Activated CD4-positive, CD25-positive, alpha-beta regulatory T cell treated with anti-CD3 and anti-CD28 coated beads, Interleukin-2, amount 50 U/mL, for 24 hours (primary cell): ENCODE measurements at regions not wholly inside any gene's neighbourhood (a gene's known extent, or its start where the extent isn't known, plus 50 kb on each side); places are given as distances from the start of the nearest gene placed in this dataset.

Experiments used
- ATAC-seq, 2 donors: fragments of 150-1000 bp; cut with Tn5 transposase; one replicate each; pipeline ENCODE4 v1.10.0; 2021; ENCODE audit warnings: mild to moderate bottlenecking in 1 of 2, moderate library complexity in 1 of 2

DNA sequence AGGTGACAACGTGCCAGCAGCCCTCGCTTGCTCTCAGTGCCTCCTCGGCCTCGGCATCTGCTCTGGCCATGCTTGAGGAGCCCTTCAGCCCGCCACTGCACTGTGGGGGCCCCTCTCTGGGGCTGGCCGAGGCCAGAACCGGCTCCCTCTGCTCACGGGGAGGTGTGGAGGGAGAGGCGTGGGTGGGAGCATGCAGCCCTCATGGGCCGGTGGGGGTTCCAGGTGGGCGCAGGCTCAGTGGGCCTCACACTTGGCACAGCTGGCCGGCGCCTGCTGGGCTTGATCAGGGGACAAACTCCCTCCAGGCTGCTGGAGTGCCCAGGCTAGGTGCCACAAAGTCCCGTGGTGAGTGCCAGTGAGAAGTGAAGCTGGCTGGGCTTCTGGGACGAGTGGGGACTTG, 566.6 kb upstream of the ID4 start:
- ATAC-seq: no peak

DNA sequence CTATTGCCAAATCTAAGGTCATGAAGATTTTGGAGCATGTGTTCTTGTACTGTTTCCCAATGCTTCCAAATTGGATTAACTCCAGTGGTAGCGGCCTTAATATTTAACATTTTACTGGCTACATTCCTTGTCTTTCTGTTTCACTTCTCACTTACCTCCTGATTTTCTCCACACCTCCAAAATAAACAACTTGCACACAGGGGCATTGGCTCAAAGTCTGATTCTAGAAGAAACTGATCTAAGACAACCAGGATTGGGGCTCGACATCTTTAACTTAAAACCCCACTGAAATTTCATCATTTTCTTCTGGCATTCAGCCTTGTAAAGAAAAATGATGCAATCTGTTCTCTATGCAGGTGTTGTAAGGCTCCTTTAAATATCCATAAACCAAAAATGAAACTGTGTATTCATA, 557.9 kb upstream of the ID4 start:
- ATAC-seq: no peak

DNA sequence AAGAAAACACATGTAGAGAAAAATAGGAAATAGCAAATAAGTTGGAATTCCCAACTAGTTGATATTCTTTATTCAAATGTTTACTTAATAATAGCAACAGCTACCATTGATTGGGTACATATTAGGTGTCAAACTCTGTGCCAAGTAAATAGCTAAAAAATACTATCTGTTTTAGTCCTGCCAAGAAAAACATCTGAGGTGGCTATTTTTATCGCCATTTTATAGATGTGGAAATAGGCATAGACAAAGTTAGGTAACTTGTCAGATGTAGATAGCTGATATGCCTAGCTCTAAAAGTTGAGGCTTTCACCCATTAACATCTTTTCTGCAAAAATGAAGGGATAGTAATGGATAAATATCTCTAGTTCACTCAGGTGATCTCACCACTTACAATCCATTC, 549.2 kb upstream of the ID4 start:
- ATAC-seq: no peak

DNA sequence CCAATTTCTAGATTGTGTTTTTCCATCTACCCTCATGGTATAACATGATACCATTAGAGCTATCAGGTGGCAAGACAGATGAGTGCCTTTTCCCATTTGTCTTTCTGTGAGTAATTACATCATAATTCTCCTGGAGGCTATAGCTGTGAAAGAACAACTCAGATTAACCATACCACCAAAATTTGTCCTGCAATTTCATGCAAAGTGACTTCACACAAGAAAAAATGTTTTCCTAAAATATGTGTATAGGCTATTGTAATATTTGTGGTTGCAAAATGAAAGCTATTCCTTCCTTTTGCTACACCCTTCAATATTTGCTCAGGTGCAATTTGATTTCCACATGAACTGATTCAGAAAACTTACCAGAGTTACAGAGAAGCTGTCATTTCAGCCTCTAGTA, 547.7 kb upstream of the ID4 start:
- ATAC-seq: no peak

DNA sequence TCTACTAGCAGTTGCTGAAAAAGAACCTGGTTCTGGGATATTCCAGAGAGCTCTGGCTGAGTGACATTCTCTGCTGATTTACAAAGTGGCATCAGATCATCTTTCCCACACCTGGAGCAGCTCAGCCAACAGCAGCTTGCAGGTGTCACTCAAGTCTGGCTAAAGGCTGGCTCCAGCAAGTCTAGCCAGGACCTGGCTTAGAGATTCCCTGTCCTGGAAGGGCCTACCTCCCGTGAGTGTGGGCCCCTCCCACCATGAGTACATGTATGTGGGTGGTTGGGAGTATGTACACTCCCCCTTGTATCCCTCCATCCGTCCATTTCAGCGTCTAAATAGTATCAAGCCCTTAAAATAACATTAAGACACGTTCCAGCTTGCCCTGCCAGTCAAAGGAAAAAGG, 539.3 kb upstream of the ID4 start:
- no peak for ATAC-seq

DNA sequence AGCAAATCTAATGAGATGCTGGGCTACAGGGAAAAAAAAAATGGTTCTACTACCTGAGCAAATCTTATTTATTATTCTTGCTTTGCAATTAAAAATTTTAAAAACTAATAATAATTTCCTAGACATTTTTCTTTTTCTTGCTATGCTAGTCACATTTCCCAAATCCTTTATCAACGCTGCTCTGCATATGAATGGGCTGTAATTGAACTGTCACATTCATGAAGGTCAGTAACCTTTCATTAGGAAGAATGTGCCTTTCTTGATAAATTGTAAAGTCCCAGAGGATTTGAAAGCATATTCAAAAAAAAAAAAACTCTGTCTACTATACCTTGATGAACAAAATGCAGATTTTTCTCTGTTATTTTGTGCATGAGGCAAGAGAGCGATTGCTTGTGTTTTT, 538.7 kb upstream of the ID4 start:
- no peak for ATAC-seq

DNA sequence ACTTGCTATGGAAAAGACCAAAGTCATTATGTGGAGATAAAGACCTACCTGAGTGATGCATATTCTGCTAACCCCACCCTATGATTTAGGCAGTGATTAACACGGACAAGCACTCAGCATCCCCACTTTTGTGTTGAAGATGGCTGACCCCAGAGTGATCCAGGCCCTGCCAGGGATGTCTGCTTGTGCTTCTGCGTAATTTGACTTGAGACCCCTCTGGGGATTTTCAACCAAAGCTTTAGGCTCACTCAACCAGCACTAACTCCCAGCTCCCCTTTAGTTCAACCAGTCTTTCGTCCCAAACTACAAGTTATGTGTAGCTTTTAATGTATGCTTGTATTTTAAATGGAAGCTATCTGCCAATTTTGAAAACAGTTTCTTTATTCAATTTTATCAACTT, 538.0 kb upstream of the ID4 start:
- ATAC-seq: no peak

DNA sequence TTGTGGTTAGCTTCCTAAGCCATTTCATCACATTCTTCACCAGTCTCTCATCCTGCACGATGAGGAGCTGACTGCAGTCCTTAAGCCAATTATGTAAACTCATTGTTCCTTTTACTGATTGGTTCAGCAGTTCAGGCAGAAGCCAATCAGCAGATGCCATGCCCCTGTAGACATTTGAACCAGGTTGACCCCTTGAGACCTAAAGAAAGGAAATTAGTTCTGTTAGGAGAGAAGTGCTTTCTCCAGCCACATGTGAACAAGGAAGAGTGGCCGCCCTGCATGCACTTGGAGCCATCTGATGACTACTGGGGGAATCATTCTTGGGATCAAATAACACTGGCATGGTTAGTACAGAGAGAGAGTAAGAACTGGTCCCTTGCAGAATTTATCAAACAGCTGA, 535.2 kb upstream of the ID4 start:
- no peak for ATAC-seq

DNA sequence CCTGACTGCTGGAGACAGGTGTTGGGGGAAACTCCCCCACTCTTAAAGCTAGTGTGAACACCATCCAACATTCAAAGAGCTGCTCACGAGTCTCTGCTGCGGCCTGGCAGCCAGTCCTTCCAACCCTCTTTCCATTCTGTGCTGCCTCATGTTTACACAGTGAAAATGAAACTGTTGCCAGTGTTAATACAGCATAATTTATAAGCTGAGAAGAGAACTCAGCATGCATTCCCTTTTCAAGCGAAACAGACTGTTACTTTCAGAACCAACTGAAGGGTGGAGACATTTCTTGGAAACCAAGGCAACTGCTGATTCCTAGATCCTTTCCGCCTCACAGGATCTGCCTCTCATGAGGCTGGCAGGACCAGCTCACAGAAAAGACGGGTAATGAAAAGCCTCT, 533.8 kb upstream of the ID4 start:
- ATAC-seq: no peak

DNA sequence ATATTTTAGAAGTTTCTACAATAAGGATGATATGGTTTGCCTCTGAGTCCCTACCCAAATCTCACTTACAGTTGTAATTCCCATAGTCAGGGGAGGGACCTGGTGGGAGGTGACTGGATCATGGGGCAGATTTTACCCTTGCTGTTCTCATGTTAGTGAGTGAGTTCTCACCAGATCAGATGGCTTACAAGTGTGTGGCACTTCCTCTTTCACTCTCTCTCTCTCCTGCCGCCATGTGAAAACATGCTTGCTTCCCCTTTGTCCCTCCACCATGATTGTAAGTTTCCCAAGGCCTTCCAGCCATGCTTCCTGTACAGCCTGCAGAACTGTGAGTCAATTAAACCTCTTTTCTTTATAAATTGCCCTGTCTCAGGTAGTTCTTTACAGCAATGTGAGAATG, 527.5 kb upstream of the ID4 start:
- ATAC-seq: no peak

DNA sequence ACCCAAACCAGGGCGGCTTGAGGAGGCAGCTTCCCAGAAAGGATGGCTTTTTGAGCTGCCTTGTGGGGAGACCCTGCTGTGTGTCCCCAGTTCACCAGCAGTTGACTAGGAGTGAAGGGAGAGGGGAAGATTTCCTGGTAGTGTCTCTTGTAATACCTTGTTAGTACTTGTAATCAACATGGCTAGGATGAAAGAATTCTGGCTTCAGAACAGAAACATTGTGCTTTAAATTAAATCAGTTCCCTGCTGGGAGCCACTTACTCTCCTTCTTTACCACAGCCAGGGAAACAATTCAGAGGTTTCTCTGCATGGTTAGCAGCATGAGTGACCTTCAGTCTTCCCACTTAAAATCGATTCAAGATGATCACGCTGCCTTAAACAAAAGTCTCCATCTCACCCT, 525.4 kb upstream of the ID4 start:
- no peak for ATAC-seq

DNA sequence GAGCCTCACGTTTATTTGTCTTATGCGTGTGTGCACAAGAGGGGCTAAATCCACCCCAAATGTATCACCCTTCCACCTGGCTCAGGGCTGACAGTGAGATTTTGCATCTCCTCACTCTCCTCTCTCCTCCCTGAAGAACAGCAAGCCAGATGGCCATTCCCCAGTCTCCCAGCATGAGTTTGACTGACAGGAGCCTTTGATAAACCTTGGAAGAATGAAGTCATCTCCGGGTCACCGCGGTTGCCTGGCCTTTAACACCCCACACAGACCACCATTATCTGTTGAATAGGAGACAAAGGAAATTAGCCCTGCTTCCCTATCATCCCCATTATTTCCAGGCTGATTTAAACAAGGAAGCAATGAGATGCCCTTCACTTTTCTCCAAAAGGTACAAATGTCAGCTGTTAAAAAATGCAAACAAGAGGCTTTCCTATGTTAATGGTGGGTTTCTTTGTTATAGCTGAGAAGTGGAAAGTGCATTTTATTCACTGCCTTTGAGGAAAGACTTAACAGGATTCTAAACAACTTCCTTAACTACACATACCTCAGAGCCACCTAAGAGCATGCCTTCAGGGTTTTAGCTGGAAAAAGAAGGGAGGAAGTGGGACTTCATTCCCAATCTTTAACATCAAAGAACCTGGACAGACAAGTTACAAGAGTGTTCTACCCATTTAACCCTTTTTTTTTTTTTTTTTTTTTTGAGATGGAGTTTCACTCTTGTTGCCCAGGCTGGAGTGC, 524.8 kb upstream of the ID4 start:
- ATAC-seq: no peak

DNA sequence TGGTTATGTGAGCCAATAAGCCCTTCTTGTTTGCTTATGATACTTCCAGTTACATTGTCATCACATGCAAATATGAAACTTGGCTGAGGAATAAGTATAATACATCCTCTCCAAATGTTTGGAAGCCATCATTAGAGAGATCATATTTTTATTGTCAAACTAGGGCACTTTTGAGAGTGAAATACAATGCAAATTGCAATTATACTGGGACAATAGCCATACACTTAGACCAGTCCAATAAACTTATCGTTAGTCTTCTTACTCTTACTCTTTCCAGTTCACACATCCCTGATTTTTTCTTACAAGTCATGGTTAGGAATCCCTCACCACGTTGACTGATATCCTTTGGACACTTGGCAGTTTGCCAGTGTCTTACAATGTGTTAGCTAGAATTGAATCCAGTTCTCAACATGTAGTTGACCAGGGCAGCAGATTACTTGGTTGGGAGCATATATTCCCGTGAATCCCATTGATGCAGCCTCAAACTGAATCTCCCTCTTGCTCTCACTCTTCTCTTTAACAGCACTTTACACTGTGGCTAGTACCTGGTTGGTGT, 519.7 kb upstream of the ID4 start:
- no peak for ATAC-seq

DNA sequence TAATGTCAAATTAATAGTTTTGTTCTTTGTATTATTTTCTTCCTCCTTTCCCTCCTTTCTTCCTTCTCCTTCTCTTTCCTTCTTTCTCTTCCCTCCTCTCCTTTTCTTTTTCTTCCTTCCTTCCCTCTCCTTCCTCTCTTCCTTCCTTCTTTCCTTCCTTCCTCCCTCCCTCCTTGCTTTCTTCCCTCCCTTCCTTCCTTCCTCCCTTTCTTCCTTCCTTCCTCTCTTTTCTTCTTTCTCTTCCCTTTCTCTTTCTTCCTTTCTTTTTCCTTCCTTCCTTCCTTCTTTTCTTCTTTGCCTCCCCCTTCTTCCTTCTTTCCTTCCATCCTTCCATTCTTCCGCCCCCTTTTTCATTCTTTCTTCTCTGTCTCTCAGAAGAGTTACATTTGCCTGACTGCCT, 518.2 kb upstream of the ID4 start:
- no peak for ATAC-seq

DNA sequence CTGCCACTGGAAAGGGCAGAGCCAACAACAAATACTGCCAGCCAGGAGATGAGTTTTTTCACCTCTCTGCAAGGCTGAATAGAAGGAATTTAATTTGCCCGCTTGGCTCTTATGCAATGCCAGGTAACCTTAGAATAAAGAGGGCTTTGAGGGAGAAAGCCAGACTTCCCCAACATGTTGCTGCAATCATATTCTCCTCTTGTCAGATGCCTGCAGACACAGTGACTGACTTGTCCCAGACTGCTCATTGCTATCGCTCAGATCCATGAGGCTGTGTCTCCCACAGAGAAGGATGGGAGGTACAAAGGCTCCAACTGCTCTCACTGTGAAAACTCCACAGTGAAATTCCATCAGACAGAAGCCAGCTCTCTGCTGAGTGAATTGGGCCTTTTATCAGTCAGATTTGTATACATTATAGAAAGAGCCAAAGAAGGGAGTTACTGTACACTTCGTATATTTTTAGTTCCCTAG, 517.0 kb upstream of the ID4 start:
- ATAC-seq: no peak

DNA sequence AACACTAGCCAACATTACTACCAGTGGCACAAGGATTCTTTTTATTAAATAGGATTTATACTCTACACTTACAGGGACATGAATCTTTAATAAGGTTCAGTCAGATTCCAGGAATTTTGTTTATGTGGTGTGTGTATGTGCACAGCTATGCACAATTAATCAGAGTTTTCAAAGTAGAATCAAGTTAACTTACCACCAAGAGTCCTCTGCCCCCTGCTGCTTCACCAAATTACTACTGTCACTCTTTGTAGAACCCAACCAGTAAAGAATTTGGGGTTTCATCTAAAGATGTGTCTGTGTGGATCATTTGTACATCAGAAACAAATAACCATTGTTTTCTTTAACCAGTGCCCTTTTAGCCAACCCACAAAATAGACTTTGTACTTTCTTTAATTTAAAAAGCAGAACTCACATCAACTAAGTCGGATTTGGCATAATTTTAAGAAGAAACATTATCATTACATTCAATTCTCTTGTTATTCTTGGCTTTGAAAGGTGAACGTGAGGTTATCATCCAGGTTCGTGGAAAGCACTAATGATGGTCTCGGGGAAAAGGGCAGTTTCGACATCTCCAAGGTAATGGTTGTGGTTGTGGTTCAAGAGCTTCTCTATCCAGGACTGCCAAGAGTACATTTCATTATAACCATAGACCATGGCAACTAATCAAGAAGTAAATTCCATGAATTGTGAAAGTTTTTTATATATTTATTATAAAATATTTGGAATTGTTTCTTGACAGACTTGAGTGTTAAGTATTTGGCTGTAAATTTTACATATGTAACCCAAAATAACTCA, 514.3 kb upstream of the ID4 start:
- no peak for ATAC-seq

DNA sequence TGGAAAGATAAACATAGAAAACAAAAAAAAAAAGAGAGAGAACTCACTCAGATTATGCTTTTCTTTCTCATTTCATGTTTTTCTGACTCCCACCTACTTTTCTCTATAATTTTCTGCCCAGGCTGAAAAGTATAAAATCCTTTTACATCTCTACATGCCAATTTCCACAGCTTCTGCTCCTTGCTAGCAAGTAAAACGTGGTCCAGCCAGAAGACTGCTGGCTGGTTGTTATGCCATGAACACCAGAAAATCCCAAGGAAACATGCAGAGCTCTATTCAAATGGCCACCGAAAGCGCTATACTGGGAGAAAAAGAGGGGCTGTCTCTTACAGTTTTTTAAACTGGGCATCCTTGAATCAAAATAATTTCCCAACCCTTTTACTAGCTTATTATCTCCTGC, 512.8 kb upstream of the ID4 start:
- no peak for ATAC-seq

DNA sequence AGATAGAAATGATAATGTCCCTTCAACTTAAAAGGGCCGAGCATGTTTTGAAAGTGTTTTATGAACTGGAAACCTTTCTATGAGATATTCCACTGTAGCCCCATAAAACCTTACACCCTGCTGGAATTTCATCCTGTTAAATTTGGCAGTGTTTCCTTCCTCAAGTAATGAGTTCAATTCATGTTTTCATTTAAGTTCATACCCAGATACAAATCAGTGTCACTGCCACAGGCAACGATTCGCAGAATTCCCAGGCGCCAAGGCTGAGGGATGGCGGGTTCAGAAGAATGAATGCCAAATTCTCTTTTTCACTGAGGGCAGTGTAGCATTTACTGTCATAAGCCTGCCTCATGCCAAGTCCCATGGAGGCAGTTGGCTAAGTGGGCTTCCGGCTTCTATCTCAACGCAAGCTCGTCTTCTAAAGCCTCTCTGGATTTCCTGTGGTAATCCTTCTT, 511.8 kb upstream of the ID4 start:
- no peak for ATAC-seq

DNA sequence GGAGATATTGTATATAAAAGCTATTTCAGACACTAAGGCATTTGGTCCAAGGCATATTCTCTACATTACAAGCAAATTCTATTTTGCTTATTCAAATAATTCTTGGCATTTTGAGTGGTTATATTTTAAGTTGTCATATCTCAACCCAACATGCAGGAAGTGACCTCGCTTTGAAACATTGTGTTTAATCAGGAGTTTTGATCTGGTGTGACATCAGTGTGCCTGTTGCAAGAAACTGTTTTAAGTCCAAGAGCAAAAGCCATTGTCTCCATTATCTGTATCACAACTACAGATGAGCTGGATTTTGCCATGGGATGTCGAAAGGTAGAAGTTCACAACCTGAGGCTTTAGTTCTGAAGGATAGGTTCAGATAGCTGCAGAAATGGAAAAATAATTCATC, 509.9 kb upstream of the ID4 start:
- ATAC-seq: no peak

DNA sequence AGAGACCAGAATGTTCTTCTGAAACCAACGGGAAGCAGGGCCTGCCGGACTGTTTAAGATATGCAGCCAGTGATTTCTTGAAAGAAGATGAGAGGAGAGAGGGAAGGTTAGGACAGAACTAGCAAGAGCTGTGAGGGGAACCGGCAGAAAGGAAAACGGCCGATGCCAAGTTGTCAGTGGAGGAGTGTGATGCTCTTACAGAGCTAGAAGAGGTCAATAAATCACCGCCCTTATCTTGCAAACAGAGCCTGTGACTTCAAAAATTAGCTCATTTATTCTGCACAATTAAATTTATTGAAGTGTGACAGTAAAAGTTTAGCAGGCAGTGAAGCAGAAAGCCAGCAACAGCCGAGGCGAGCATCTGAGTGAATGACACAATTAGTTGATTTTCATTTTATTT, 509.5 kb upstream of the ID4 start:
- ATAC-seq: no peak

DNA sequence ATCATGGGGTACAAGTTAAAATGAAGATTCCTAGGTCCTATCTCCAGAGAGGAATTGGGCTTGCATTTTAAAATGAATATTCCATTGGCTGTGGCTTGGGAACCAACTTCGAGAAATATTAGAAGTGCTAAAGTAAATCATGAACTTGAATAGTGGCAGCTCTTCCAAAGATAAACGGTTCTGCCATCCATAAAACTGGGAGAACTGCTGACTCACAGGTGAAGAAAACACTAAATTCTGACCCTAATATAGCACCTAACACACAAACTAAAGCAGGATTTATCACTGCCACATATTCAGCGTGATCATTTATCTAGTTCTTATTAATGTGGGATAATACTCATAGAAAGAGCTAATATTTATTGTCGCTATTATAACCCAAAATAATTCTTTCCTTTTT, 508.1 kb upstream of the ID4 start:
- ATAC-seq: no peak

DNA sequence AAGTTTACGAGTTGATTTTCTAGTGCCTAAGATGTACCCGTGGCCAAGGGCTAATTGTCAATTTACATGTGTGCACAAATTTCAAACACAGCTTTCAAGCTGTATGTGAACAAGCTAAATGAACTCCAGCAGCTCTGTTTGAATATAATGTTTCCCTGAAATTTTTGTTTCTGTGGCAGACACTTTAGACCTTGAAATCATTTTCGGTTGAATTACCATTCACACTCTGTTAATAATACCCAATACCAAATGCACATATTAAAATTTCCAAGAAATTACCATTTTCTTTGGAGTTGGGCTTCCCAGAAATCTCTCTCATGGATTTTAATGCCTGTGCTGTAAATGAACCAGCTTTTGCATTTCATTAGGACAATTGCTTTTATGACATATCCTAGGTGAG, 506.1 kb upstream of the ID4 start:
- no peak for ATAC-seq

DNA sequence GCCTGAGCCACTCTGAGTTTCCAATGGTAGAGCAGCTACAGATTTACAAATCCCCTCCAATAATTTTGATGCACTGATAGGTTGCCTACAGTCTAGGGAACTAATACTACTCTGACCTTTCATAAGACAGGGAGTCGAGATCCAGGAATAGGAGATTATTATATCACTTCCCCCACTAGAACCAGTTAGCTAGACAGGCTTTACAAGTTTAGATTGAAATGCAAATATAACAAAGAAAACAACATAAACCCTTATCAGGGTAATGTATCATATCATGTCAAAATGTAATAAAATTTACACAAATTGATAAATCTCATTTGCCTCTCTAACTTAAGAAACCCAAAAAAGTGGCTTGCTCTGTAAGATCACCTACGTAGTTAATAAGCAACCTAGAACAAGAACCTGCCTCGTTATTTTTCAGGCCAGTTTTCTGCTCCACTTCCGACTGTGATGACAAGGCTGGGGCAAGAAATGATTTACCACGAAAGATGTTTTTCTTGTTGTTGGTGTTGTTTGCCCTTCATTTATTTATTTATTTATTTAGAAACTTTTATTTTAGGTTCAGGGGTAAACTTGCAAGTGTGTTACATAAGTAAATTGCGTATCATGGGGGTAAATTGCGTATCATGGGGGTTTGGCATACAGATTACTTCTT, 504.2 kb upstream of the ID4 start:
- ATAC-seq: no peak

DNA sequence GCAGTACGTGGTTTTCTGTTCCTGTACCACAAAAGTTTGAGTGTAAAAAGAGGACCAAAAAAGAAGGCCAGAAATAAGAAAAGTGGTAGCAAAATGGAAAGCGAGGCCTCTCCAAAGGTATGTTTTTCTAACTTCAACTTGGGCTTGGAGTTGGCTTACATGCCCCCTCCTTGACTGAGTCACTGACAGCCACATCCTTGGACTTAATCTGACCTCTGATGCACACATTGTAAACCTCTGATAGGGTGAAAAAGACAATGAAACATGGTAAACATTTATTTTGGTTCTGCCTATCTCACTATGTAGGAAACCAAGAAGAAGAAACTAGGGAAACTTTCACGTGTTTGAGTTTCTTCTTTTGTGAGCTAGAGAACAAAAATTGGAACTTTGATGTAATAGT, 503.2 kb upstream of the ID4 start:
- ATAC-seq: no peak
